ENCODE measurements at regions not wholly inside any gene's neighbourhood (a gene's known extent, or its start where the extent isn't known, plus 50 kb on each side); places are given as distances from the start of the nearest gene placed in this dataset.

GRCh38 chr7:85522070-85522469 lies 335.2 kb upstream of the SEMA3D start:
- TF ChIP-seq TAF1 (IDR thresholded peaks at IDR 0.05; ENCODE audit: low read depth): no peak
- TF ChIP-seq ZBTB7A (IDR thresholded peaks at IDR 0.05; ENCODE audit: low read depth): no peak
- no peak for TF ChIP-seq MAX (IDR thresholded peaks at IDR 0.05)
- TF ChIP-seq CREB1 (IDR thresholded peaks at IDR 0.05; ENCODE audit: low read depth): no peak

Data from Ishikawa (cell line).